SHP77 treated with DMSO at 0.1 percent for 48 hours (cell line): ENCODE measurements at regions not wholly inside any gene's neighbourhood (a gene's known extent, or its start where the extent isn't known, plus 50 kb on each side); places are given as distances from the start of the nearest gene placed in this dataset.

Source experiments
- DNase-seq: peaks from one replicate; lab custom pipeline; 2025; lab: John Stamatoyannopoulos, UW

GRCh38 chr16:72317446-72317845 lies 145.5 kb upstream of the PMFBP1 start:
- DNase-seq: no peak

- no peak for DNase-seq
Observed at GRCh38 chr16:72313903-72314302, 141.9 kb upstream of the PMFBP1 start.

- no peak for DNase-seq
Observed at GRCh38 chr16:72312828-72313227, 140.9 kb upstream of the PMFBP1 start.

DNA sequence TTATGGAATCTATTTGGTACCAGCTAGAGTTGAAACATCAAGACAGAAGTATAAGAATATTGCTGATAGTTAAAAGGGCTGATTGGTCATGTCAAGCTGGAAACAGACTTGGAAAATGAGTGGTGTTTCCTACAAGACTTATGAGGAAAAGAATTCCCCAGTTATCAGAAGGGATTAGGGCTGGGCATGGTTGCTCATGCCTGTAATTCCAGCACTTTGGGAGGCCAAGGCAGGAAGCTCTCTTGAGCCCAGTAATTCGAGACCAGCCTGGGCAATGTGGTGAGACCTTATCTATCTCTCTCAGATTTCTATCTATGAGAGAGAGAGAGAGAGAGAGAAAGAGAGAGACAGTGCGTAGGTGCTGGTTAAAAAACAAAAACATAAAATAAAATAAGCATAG lies 139.5 kb upstream of the PMFBP1 start:
- DNase-seq: no peak

DNA sequence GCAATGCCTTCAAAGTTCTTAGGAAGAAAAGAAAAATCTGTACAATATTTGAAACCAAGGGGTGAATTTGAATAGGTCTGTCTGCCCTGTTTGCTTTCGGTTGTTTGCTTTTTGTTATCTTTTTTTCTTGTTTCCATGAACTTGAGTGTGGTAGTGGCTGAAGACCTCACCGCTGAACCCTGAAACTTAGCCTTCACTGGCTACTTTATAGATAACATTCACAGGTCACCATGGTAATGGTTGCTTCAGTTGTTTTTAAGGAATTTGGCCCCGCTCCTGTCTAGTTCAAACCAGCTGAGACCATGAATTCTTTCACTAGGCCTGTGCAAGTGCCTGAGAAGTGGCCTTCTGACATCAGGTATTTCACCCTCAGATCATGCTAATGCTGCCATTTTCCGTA lies 137.0 kb upstream of the PMFBP1 start:
- DNase-seq: no peak

DNA sequence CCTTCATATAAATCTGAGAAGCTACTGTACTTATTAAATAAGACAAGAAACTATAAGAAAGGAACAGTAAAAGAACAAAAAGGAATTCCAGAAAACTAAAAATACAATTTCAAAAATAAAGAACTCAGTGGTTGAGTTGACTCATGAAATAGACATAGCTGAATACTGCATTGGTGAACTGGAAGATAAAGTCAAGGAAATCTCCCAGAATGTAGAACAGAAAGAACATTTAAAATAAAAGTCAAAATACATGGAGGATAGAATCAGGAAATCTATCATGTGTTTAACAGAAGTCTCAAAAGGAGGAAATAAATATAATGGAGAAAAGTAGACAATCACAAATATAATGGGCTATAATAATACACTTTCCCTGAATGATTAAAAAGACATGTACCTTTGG lies 136.4 kb upstream of the PMFBP1 start:
- DNase-seq: no peak

DNA sequence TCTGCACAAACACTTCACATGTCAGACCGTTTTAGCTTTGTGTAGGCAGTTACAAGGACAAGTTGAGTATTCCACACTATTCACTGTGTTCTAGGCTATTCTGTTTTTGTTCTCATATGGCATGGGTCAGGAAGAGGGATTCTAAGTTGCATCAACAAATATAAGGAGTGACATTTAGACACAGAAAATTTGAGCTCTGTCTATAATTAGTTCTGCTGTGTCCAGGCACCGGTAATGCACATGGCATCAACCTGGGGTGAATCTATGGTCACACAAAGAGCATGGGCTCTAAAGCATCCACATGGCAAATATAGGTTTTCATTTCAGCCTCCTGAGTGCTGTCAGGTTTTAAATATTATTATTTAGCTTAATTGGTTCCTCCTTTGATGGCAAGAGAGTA lies 130.4 kb upstream of the PMFBP1 start:
- no peak for DNase-seq

GRCh38 chr16:72301523-72302236 lies 129.7 kb upstream of the PMFBP1 start:
- no peak for DNase-seq

DNA sequence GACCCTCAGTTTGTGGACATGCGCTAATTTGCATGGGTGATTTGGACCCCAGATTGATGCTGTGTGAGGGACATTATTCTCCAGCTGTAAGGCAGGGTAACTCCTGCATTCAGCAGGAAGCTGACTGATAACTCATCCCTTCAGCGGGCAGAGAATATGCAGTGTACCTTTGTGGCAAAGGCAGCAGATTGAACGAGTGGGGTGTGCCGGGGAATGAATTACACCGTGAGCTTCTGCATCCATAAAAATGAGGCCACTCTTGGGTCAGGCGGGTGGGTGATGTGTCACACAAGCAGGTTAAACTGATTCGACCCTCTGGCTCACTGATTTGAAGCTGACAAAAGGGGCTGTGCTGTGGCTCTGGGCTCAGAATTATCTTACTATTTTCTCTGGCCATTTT lies 128.9 kb upstream of the PMFBP1 start:
- DNase-seq: no peak

GRCh38 chr16:72299684-72300243 lies 127.8 kb upstream of the PMFBP1 start:
- DNase-seq: no peak

DNA sequence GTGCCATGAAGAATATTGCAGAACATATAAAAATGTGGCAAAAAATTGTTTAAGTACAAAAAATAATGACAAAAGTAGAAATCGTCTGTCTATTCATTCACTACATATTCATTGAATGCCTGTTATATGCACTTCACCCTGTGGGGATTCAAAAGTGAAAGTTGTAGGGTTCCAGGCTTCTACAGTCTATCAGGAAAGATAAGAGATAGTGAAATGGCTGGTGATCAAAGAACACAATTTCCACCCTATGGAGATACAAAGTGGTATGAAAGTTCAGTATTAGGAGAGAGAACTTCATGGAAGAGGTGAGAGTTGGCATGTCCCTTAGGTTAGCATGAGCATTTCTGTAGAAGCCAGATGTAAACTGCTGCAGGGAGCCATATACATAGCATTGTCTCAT lies 127.0 kb upstream of the PMFBP1 start:
- DNase-seq: no peak

GRCh38 chr16:72295914-72296313 lies 124.0 kb upstream of the PMFBP1 start:
- DNase-seq: no peak

DNA sequence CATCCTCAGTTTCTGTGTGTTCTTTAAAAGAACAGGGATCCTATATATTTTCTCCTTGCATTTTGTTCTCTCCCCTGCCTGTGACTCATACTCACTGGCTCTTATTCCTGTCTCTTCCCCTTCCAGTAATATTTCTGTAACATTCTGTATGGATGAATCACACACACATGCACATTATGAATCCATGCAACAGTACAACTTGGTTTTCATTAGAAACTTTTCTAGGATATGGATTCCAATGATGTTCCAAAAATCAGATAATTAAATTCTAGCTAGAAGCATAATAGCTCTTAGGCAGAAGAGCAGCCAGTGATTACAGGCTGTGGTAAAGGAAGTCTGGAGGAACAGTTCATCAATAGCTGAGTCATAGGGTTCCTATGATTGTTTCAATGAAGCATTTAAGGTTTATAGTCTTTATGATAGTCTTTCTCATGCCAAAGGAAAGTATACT lies 119.6 kb upstream of the PMFBP1 start:
- no peak for DNase-seq

DNA sequence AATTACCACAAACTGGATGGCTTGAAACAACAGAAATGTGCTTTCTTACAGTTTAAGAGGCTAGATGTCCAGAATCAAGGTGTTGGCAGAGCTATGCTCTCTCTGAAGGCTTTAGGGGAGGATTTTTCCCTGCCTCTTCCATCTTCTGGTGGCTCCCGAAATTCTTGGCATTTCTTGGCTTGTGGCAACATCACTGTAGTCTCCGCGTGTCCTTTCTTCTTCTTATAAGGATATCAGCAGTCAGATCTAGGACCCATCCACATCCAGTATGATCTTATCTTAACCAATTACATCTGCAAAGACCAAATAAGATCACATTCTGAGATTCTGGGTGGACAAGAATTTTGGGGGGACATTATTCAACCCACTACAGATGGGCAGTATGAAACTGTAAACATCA lies 119.2 kb upstream of the PMFBP1 start:
- no peak for DNase-seq

- no peak for DNase-seq
Observed at GRCh38 chr16:72287649-72288048, 115.7 kb upstream of the PMFBP1 start.

DNA sequence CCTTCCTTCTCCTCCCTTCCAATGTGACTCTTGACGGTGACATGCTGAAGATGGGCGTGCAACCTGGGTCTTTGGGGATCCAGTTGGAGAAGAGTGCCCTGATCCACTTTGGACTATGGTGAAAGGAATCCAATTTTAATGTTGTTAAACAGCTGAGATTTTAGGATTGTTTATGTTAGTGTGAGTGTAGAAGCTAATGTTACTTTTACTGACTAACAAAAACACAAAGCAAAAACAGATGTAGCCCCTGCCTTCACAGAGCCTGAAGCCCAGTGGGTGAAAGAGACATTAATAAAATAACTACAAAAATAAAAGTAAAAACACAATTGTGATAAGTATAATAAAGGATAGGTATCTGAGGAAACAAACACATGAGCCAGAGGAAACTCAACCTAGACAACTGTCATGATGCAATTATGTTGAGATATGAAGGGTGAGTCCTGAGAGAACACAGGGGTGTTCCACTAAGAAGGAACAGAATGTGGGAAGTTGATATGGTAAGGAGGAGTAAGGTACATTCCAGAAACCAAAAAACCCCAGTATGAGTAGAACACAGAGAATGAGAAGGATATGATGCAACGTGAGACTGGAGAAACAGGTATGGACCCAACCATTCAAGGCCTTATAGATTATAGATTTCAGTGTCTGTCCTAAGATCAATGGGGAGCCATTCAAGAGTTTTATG lies 115.1 kb upstream of the PMFBP1 start:
- no peak for DNase-seq

GRCh38 chr16:72285728-72286127 lies 113.8 kb upstream of the PMFBP1 start:
- no peak for DNase-seq

DNA sequence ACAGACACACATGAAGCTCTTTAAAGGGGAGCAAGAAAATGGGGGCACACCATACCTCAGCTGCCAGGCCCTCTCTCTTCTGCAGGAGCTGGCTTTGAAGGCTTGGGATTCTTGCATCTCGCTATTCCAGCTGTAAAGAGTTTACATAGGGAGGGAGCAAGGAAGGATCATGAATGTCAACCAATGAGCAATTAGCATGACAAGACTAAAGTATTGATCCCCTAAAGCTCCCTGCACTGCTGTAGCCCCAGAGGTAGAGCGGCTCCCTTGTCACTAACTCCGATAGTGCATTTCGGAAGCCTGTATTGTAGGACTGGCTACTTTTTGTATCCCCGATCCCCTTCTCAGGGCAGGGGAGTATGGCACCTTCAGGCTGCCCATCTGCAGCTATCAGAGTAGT lies 113.4 kb upstream of the PMFBP1 start:
- DNase-seq: no peak

GRCh38 chr16:72284042-72284789 lies 112.3 kb upstream of the PMFBP1 start:
- DNase-seq: no peak

DNA sequence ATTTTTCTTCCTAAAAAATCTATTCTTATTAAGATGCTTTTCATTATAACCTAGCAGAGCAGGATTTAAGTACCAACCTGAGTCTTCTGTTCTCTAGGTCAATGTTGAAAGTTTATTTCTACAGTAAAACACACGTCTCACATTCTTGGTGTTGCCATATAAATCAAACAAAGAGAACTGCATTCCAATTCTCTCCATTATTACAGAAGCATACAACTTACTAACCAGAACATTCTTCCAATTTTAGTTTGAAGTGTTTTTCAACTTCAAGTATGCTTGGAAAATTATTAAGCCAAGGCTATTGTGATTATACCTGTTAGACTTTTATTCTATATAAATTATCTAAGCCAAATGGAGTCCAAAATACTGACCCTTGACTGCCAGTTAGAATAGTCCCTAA lies 110.4 kb upstream of the PMFBP1 start:
- DNase-seq: no peak

DNA sequence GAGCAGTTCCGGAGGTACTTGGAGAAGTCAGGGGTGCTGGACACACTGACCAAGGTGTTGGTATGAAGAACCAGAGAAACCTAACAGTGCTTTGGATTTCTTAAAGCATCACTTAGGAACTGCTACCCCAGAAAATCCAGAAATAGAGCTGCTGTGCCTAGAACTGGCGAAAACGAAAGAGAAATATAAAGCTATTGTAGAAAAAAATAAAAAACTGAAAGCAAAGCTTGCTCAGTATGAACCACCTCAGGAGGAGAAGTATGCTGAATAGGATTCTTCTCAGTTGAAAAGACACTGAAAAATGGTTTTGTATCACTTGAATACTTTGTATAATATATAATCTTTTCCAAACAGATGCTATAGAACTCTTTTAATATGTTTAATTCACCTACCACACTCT lies 106.3 kb upstream of the PMFBP1 start:
- DNase-seq: no peak

DNA sequence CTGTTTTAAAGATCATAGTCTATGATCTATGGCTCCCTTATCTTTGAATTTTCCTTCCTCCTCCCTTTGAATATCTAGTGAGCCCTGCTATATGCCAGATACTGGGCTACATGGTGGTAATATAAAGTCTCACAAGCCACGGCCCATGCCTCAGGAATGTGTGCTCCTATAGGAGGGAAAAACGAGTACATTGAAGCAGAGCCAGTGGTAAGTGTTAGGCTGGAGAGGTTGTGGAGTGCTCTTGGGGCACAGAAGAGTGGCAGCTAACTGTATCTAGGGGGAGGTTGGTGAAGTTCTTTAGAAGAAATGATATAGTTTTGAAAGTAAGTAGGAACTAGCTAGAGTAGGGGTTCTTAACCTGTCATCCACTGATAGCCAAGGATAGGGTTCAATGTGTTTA lies 105.8 kb upstream of the PMFBP1 start:
- DNase-seq: no peak

- DNase-seq: no peak
Observed at GRCh38 chr16:72271699-72272240, 99.8 kb upstream of the PMFBP1 start.
